ENCODE measurements at regions not wholly inside any gene's neighbourhood (a gene's known extent, or its start where the extent isn't known, plus 50 kb on each side); places are given as distances from the start of the nearest gene placed in this dataset.
"Not testable (repeated sequence)": the region's sequence is repeated elsewhere in the genome, so short reads cannot be mapped to it uniquely, and the experiment has no call there.

DNA sequence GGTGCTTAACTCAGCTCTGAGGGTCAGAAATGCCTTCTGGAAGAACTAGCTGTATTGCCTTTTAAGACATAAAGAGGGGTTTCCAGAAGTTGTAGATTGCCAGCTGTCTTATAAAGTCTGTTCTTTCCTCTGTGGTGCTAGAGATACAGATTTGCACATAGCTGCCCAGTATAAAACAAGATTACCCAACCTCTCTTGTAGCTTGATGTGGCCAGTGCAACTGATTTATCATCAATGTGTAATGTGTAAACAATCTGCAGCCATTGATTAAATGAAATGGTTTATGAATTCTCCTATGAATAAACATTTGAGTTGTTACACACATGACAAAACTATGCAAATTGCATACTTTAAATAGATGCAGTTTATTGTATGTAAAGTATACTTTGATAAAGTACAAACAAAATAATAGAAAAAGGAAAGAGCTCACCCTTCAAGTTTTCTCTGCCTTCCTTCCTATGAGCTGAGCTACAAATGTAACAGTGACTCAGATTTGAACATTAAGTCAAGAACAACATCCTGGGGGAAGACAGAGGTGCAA, 195.2 kb downstream of the TMEM26 start:
- no peak overlapping the region for H3K9ac ChIP-seq (ENCODE audit: low read length)
- DNase-seq: no peak

DNA sequence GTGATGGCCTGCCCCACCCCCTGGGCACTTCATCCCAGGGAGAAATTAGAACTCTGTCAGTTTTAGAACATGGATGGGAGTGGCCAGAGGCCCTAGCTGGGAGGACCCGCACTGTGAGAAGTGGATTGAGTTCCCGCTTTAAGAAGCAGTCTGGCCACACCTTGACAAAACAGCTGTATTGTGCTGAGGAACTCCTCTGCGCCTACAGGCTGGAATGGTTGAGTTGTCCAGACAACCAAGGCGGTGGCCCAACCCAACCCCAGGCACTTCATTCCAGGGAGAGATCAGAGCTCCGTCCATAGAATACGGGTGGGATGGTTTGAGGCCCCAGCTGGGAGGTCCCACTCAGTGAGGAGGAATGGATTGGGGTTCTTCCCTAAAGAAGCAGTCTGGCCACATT, 196.0 kb downstream of the TMEM26 start:
- DNase-seq: no peak
- Mint-ChIP-seq H3K4me1 (no peaks in the 10 kb centered on the region), H3K27me3 (peaks cover 52% of the 10 kb centered on the region), H3K4me3 (no peak overlapping the region), H3K27ac (no peak overlapping the region), H3K9me3 (ENCODE audit: insufficient read depth) (peaks cover 13% of the 10 kb centered on the region)
- ATAC-seq (ENCODE audit: low read depth): no peak
- no peak overlapping the region for H3K9ac ChIP-seq (ENCODE audit: low read length)
- no peaks in the 10 kb centered on the region for H3K36me3 ChIP-seq (replicated peaks in 1 of 2; ENCODE audit: control extremely low read depth in 1 of 2, control insufficient read depth in 1 of 2, extremely low read depth in 1 of 2, insufficient read depth in 2 of 2, low read length in 1 of 2)
- H3K4me3 ChIP-seq (ENCODE audit: control extremely low read depth in 1 of 5, extremely low read depth in 1 of 5, insufficient read depth in 1 of 5, low read depth in 2 of 5, low read length in 4 of 5): no peak overlapping the region
- CTCF ChIA-PET: no interaction called here
- H4K20me1 ChIP-seq (ENCODE audit: control insufficient read depth, insufficient read depth, low read length, poor library complexity, severe bottlenecking): no peaks in the 10 kb centered on the region
- H3K9me3 ChIP-seq (ENCODE audit: control extremely low read depth in 1 of 3, control insufficient read depth in 2 of 3, insufficient read depth in 1 of 3, low read length in 2 of 3): peaks cover 0 to 11% (median 3%) of the 10 kb centered on the region in 3 donors
- TF ChIP-seq EZH2 (IDR thresholded peaks at IDR 0.05; ENCODE audit: borderline replicate concordance, insufficient read depth, low read depth, low read length, poor library complexity, severe bottlenecking): no peak
- TF ChIP-seq, protein P1, sequence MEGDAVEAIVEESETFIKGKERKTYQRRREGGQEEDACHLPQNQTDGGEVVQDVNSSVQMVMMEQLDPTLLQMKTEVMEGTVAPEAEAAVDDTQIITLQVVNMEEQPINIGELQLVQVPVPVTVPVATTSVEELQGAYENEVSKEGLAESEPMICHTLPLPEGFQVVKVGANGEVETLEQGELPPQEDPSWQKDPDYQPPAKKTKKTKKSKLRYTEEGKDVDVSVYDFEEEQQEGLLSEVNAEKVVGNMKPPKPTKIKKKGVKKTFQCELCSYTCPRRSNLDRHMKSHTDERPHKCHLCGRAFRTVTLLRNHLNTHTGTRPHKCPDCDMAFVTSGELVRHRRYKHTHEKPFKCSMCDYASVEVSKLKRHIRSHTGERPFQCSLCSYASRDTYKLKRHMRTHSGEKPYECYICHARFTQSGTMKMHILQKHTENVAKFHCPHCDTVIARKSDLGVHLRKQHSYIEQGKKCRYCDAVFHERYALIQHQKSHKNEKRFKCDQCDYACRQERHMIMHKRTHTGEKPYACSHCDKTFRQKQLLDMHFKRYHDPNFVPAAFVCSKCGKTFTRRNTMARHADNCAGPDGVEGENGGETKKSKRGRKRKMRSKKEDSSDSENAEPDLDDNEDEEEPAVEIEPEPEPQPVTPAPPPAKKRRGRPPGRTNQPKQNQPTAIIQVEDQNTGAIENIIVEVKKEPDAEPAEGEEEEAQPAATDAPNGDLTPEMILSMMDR (IDR thresholded peaks at IDR 0.05): no peak
- no peaks in the 10 kb centered on the region for H3K79me2 ChIP-seq (ENCODE audit: control insufficient read depth, insufficient read depth, low read length)
- H2AFZ ChIP-seq (ENCODE audit: insufficient read depth, low read depth, low read length, poor library complexity, severe bottlenecking): no peak overlapping the region
- H3K4me2 ChIP-seq (replicated peaks; ENCODE audit: low read depth, low read length, poor library complexity, severe bottlenecking): no peak overlapping the region
- intact Hi-C loops (cut with micrococcal nuclease): no loop called here
- H3K27me3 ChIP-seq (replicated peaks in 1 of 4; ENCODE audit: control extremely low read depth in 1 of 4, control insufficient read depth in 3 of 4, insufficient read depth in 4 of 4, low read length in 3 of 4): peaks cover 0 to 3% (median 1%) of the 10 kb centered on the region in 4 experiments
- H3K4me1 ChIP-seq (ENCODE audit: control insufficient read depth in 2 of 2, insufficient read depth in 2 of 2, low read length in 2 of 2): no peaks in the 10 kb centered on the region
- 95% methylated on average over 6 of the region's 6 CpGs for WGBS (ENCODE audit: insufficient coverage)
- H3K27ac ChIP-seq (ENCODE audit: low read length in 2 of 2): no peak overlapping the region
- POLR2A ChIA-PET: no interaction called here

More for the DNA sequence above, 195.2 kb downstream of the TMEM26 start:
- ChIA-PET POLR2A (no interaction called here), CTCF (no interaction called here)
- no peaks in the 10 kb centered on the region for H4K20me1 ChIP-seq (ENCODE audit: control insufficient read depth, insufficient read depth, low read length, poor library complexity, severe bottlenecking)
- Mint-ChIP-seq H3K4me1 (no peaks in the 10 kb centered on the region), H3K27me3 (peaks cover 52% of the 10 kb centered on the region), H3K27ac (no peak overlapping the region), H3K9me3 (ENCODE audit: insufficient read depth) (peaks cover 13% of the 10 kb centered on the region), H3K4me3 (no peak overlapping the region)
- H2AFZ ChIP-seq (ENCODE audit: insufficient read depth, low read depth, low read length, poor library complexity, severe bottlenecking): no peak overlapping the region
- no peaks in the 10 kb centered on the region for H3K36me3 ChIP-seq (replicated peaks in 1 of 2; ENCODE audit: control extremely low read depth in 1 of 2, control insufficient read depth in 1 of 2, extremely low read depth in 1 of 2, insufficient read depth in 2 of 2, low read length in 1 of 2)
- intact Hi-C loops (cut with micrococcal nuclease): no loop called here
- H3K4me2 ChIP-seq (replicated peaks; ENCODE audit: low read depth, low read length, poor library complexity, severe bottlenecking): no peak overlapping the region
- TF ChIP-seq, protein P1 (IDR thresholded peaks at IDR 0.05): no peak
- TF ChIP-seq EZH2 (IDR thresholded peaks at IDR 0.05; ENCODE audit: borderline replicate concordance, insufficient read depth, low read depth, low read length, poor library complexity, severe bottlenecking): no peak
- H3K4me1 ChIP-seq (ENCODE audit: control insufficient read depth in 2 of 2, insufficient read depth in 2 of 2, low read length in 2 of 2): no peaks in the 10 kb centered on the region
- ATAC-seq (ENCODE audit: low read depth): no peak
- H3K4me3 ChIP-seq (ENCODE audit: control extremely low read depth in 1 of 5, extremely low read depth in 1 of 5, insufficient read depth in 1 of 5, low read depth in 2 of 5, low read length in 4 of 5): no peak overlapping the region
- no peaks in the 10 kb centered on the region for H3K79me2 ChIP-seq (ENCODE audit: control insufficient read depth, insufficient read depth, low read length)
- H3K9me3 ChIP-seq (ENCODE audit: control extremely low read depth in 1 of 3, control insufficient read depth in 2 of 3, insufficient read depth in 1 of 3, low read length in 2 of 3): peaks cover 0 to 11% (median 3%) of the 10 kb centered on the region in 3 donors
- H3K27me3 ChIP-seq (replicated peaks in 1 of 4; ENCODE audit: control extremely low read depth in 1 of 4, control insufficient read depth in 3 of 4, insufficient read depth in 4 of 4, low read length in 3 of 4): peaks cover 0 to 4% (median 2%) of the 10 kb centered on the region in 4 experiments
- H3K27ac ChIP-seq (ENCODE audit: low read length in 2 of 2): no peak overlapping the region

DNA sequence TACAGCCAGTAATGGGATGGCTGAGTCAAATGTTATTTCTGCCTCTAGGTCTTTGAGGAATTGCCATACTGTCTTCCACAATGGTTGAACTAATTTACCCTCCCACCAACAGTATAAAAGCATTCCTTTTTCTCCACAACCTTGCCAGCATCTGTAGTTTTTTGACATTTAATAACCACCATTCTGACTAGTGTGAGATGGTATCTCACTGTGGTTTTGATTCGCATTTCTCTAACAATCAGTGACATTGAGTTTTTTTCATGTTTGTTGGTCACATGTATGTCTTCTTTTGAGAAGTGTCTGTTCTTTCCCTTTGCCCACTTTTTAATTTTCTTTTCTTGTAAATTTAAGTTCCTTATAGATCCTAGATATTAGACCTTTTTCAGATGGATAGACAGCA, 200.9 kb downstream of the TMEM26 start:
- ATAC-seq (ENCODE audit: low read depth); H3K4me3 Mint-ChIP-seq; DNase-seq; H3K27me3 ChIP-seq (replicated peaks in 1 of 4; ENCODE audit: control extremely low read depth in 1 of 4, control insufficient read depth in 3 of 4, insufficient read depth in 4 of 4, low read length in 3 of 4); H3K4me1 ChIP-seq (ENCODE audit: control insufficient read depth in 2 of 2, insufficient read depth in 2 of 2, low read length in 2 of 2); H2AFZ ChIP-seq (ENCODE audit: insufficient read depth, low read depth, low read length, poor library complexity, severe bottlenecking); H4K20me1 ChIP-seq (ENCODE audit: control insufficient read depth, insufficient read depth, low read length, poor library complexity, severe bottlenecking); intact Hi-C loops (cut with micrococcal nuclease); H3K4me1 Mint-ChIP-seq; H3K27ac ChIP-seq (ENCODE audit: low read length in 2 of 2); H3K79me2 ChIP-seq (ENCODE audit: control insufficient read depth, insufficient read depth, low read length); H3K9me3 ChIP-seq (ENCODE audit: control extremely low read depth in 1 of 3, control insufficient read depth in 2 of 3, insufficient read depth in 1 of 3, low read length in 2 of 3); CTCF ChIA-PET; H3K4me2 ChIP-seq (replicated peaks; ENCODE audit: low read depth, low read length, poor library complexity, severe bottlenecking); H3K27ac Mint-ChIP-seq; H3K4me3 ChIP-seq (ENCODE audit: control extremely low read depth in 1 of 5, extremely low read depth in 1 of 5, insufficient read depth in 1 of 5, low read depth in 2 of 5, low read length in 4 of 5); H3K9ac ChIP-seq (ENCODE audit: low read length); H3K36me3 ChIP-seq (replicated peaks in 1 of 2; ENCODE audit: control extremely low read depth in 1 of 2, control insufficient read depth in 1 of 2, extremely low read depth in 1 of 2, insufficient read depth in 2 of 2, low read length in 1 of 2): not testable (repeated sequence)
- Mint-ChIP-seq H3K9me3 (ENCODE audit: insufficient read depth) (peaks cover 13% of the 10 kb centered on the region), H3K27me3 (peaks cover 33% of the 10 kb centered on the region)
- POLR2A ChIA-PET: interaction anchor here (0.6 kb wide), 1 partner anchor 220 kb away, joined by 4 read pairs; no protein-coding TSS in a partner anchor
- WGBS (ENCODE audit: insufficient coverage): no CpG with 5 or more reads among the region's 1 CpG

All from B cell (primary cell).